DMS53 (cell line): ENCODE measurements at regions not wholly inside any gene's neighbourhood (a gene's known extent, or its start where the extent isn't known, plus 50 kb on each side); places are given as distances from the start of the nearest gene placed in this dataset.
"Not testable (repeated sequence)": the region's sequence is repeated elsewhere in the genome, so short reads cannot be mapped to it uniquely, and the experiment has no call there.

Experiments
- DNase-seq: peaks from one replicate; lab custom pipeline; 2025; lab: John Stamatoyannopoulos, UW

DNA sequence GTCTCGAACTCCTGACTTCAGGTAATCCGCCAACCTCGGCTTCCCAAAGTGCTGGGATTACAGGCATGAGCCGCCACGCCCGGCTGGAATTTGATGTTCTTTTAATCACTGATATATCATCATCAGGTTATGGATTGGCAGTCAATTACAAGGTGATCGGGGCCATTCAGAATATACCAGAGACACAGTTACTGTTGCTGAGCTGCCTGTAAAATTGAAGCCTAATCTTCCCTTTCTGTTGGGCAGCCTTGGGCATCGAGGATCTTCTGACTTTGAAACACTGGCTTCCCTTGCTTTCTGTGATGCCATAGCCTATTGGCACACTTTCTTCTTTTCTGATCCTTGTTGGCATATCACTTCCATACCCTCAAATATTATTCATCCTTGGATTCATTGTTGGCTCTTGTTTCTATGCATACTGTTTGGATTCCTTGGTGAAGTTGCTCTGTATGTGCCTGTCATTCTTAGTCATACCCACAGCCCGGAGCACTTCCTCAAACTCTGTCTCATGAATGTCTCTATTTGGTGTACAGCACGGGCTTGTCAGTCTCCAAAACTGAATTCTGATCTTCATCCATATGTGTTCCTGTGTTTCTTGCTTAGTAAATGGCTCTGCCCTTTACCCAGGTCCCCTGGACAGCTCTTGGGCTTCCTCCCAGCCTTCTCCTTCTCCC lies 85.6 kb upstream of the CRYM start:
- peak; percentile 13 for DNase-seq

DNA sequence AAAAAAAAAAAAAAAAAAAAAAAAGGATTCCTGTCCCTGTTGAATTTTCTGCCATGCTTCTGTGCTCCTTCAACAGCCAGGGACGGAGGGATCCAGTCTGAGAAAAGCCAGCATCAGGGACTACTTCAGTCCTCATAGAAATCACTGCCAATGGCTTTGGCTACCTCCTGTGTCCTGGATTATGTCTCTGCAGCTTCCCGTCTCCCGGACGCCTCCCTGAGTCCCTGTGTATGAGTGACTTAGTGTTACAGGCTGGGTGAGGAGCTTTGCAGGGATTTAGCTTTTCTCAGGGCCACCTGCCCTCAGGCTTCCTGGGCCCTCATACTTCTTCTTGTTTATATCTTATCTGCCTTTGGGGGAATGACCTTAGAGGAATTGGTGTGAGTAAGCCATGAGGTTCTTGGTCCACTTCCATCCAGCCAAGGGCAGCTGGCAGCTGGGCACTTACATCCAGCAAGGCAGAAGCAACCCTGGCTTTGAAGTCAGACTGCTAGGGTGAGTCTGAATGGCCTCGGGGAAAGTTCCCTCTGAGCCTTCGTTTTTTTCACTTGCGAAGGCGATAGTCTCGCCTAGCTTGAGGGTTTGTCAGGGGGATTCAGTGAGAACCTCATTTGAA lies 83.6 kb upstream of the CRYM start:
- DNase-seq: peak; percentile 13

DNA sequence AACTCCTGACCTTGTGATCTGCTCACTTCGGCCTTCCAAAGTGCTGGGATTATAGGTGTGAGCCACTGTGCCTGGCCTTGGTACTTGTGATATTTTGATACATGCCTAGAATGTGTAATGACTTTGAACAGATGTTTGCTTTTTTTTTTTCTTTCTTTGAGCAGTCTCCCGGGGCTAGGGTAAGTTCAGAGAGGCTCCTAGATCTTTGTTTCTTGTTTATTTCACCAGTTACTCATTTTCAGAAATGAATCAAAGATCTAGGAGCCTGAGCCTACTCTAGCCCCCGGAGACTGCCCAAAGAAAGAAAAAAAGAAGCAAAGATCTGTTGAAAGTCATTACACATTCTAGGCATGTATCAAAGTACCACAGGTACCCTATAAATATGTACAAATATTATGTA lies 83.0 kb upstream of the CRYM start:
- DNase-seq: not testable (repeated sequence)

- DNase-seq: not testable (repeated sequence)
These were observed 81.4 kb upstream of the CRYM start for GRCh38 chr16:21359513-21359912.

DNA sequence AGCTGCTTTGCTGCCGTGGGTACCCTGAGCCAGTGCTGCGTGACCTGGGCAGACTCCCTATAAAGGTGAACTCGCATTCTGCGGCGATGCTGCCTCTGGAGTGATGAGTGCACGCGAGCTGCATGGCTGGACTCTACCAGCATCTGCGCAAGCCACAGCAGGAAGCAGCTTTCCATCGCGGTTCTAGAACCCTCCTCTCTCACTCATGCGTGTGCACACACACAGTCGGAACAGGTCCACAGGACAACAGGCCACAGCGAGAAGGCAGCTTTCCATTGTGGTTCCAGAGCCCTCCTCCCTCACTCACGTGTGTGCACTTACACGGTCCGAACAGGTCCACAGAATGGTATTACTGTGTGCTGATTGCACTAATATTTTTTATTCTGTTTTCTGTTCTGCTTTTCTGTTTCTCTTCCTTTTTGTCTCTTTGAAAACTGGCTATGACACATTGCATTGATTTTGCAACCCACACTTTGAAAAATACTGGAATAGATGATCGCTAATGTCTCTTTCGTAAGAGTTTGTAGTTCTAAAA lies 80.2 kb upstream of the CRYM start:
- DNase-seq: not testable (repeated sequence)

DNA sequence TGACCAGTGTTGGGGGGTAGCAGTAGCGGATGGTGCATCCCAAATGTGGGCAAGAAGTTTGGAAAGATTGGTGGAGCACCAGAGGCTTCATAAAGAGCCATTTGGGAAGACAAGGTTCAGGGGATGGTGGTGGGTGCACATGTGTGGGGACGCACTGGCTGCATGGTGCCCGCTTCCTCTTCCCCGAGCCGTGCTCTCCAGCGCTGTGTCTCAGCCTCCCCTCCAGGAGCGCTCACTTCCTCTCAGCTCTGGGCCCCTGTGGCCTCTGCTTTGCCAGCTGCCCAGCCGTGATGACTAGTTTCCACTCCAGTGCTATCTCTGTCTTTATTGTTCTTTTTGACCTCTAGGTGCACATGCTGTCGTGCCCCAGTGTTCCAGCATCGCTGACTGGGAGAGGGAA lies 78.2 kb upstream of the CRYM start:
- not testable (repeated sequence) for DNase-seq

DNA sequence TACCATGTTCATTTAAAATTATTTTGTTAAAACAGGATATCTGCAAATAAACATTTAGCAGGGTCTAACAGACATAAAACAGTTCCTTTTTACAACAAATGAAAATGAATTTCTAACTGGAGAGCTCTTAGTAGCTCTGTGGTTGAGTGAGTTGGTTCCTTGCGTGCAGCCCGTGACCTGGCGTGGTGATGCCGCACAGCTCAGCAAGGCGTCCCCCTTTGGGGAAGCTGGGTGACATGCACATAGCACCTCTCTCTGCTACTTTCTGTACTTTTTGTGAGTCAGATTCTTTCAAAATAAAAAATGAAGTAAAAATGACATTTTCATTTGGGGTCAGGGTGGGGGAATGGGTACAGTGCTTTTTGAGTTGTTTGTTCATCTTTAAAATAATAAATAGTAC lies 73.3 kb upstream of the CRYM start:
- DNase-seq: not testable (repeated sequence)

- DNase-seq: not testable (repeated sequence)
These were observed 72.8 kb upstream of the CRYM start for GRCh38 chr16:21350851-21351250.

GRCh38 chr16:21349336-21349735 lies 71.2 kb upstream of the CRYM start:
- DNase-seq: not testable (repeated sequence)

DNA sequence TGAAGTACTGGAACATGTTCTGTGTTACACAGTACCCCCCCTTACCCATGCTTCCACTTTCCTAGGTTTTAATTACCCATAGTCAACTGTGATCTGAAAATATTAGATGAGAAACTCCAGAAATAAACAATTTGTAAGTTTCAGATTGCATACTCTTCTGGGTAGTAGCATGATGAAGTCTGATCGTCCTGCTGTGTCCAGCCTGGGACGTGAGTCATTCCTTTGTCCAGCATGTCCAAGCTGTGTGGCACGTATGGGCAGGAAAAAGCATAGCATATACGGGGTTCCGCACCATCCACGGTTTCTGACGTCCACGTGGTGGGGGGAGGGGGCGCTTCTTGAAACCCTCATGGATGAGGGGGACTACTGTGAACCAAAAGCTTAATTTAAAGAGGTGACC lies 70.7 kb upstream of the CRYM start:
- not testable (repeated sequence) for DNase-seq

DNA sequence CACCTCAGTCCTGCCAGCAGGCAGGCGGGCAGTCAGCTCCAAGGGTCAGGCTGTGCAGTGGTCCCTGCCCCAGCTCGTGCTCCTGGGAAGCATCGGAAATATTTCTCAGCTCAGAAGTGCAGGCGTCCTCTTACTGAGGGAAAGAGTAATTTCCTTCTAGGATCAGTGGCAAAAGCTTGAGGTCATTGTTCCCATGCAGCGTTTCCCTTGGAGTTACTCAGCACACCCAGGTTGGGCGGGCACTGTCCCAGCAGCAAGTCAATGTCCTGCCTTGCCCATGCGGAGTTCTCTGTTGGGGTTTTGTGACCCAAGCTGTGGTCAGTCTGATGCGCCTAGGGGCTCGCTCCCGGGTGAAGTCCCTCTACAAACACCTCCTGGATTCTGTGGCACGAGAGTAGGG lies 69.4 kb upstream of the CRYM start:
- not testable (repeated sequence) for DNase-seq

DNA sequence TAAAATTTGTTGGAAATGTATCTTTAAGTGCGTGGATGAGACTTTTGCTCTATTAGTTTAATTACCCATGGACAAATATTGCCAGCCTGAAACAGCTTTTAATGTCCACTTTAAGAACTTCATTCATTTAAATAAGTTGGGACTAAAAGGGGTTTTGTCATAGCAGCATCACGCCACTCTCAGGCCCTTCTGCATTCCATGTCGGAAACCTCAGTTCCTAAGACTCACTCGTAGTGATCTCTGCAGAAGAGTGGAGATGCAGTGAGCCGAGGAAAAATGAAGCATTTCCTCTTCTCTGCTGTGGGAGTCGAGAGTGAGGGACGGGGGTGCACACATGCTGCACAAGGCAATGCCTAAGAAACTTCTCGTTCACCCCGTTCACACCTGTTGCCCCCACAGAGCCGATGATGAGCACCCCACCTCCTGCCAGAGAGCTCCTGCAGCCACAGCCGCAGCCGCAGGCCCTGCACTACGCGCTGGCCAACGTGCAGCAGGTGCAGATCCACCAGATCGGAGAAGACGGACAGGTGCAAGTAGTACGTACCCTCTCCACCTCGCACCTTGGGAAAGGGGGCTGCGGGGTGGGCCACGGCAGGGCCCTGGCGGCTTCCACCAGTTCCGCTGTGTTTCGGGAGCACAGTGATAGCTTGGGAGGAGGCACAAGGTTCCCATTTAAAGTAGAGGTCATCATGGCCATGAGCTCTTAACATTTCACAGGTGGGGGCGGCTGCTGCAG lies 68.8 kb upstream of the CRYM start:
- DNase-seq: not testable (repeated sequence)

- DNase-seq: not testable (repeated sequence)
These were observed 66.3 kb upstream of the CRYM start for GRCh38 chr16:21344361-21344912.

- DNase-seq: no peak
These were observed 63.0 kb upstream of the CRYM start for GRCh38 chr16:21341101-21341500.

- DNase-seq: no peak
These were observed 61.9 kb upstream of the CRYM start for GRCh38 chr16:21339941-21340340.

DNA sequence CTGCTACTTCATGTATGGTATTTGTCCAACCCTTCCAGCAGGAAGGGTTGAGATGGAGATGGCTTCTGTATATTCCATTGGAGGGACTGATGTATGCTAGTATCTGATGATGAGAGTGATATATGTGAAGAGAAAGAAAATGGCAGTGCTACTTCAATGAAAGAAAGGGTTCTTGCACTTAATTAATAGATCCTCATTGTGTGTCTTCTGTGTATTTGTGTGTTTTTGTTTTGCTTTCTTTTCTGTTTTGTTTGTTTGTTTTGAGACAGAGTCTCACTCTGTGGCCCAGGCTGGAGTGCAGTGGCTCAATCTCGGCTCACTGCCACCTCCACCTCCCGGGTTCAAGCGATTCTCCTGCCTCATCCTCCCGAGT lies 61.2 kb upstream of the CRYM start:
- DNase-seq: no peak

GRCh38 chr16:21338537-21339268 lies 60.6 kb upstream of the CRYM start:
- DNase-seq: no peak

- no peak for DNase-seq
These were observed 58.1 kb upstream of the CRYM start for GRCh38 chr16:21336231-21336630.

DNA sequence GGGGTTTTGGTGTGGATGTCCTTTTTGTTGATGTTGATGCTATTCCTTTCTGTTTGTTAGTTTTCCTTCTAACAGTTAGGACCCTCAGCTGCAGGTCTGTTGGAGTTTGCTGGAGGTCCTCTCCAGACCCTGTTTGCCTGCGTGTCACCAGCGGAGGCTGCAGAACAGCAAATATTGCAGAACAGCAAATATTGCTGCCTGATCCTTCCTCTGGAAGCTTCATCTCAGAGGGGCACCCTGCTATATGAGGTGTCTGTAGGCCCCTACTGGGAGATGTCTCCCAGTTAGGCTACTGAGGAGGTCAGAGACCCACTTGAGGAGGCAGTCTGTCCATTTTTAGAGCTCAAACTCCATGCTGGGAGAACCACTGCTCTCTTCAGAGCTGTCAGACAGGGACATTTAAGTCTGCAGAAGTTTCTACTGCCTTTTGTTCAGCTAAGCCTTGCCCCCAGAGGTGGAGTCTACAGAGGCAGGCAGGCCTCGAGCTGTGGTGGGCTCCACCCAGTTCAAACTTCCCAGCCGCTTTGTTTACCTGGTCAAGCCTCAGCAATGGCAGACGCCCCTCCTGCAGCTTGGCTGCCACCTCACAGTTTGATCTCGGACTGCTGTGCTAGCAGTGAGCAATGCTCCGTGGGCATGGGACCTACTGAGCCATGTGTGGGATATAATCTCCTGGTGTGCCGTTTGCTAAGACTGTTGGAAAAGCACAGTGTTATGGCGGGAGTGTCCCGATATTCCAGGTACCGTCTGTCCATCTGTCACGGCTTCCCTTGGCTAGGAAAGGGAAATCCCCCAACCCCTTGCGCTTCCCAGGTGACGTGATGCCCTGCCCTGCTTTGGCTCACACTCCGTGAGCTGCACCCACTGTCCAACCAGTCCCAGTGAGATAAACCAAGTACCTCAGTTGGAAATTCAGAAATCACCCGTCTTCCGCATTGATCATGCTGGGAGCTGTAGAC lies 56.4 kb upstream of the CRYM start:
- not testable (repeated sequence) for DNase-seq

DNA sequence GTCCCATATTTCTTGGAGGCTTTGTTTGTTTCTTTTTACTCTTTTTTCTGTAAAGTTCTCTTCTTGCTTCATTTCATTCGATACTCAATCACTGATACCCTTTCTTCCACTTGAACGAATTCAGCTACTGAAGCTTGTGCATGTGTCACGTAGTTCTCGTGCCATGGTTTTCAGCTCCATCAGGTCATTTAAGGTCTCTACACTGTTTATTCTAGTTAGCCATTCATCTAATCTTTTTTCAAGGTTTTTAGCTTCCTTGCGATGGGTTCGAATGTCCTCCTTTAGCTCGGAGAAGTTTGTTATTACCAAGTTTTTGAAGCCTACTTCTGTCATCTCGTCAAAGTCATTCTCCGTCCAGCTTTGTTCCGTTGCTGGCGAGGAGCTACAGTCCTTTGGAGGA lies 55.6 kb upstream of the CRYM start:
- DNase-seq: not testable (repeated sequence)
